Fibroblast of lung (primary cell): ENCODE measurements at regions not wholly inside any gene's neighbourhood (a gene's known extent, or its start where the extent isn't known, plus 50 kb on each side); places are given as distances from the start of the nearest gene placed in this dataset.

ENCODE experiments used
- DNase-seq, 2 donors: peaks; one replicate each; pipeline versions ENCODE4 v3.0.0 to v3.0.0-alpha.2; 2010; ENCODE audit warnings: low read depth in 2 of 2
- H2AFZ ChIP-seq: 2 replicates; pipeline ENCODE4 v1.5.1; 2012; ENCODE audit warnings: low read length, control low read depth, inconsistent platforms
- H3K27ac ChIP-seq: 2 replicates; pipeline ENCODE4 v1.5.1; 2011; ENCODE audit warnings: low read length, control low read depth; ENCODE audit not compliant: insufficient read depth
- H3K27me3 ChIP-seq: 2 replicates; pipeline ENCODE4 v1.5.1; 2011; ENCODE audit warnings: mild to moderate bottlenecking, low read length; ENCODE audit not compliant: control insufficient read depth, insufficient read depth
- H3K36me3 ChIP-seq: 2 replicates; pipeline ENCODE4 v1.5.1; 2011; ENCODE audit warnings: low read length; ENCODE audit not compliant: control insufficient read depth, insufficient read depth
- H3K4me1 ChIP-seq: 2 replicates; pipeline ENCODE4 v1.5.1; 2011; ENCODE audit warnings: low read length; ENCODE audit not compliant: control insufficient read depth, insufficient read depth; ENCODE audit errors: extremely low read depth
- H3K4me2 ChIP-seq: 2 replicates; pipeline ENCODE4 v1.5.1; 2011; ENCODE audit warnings: low read length, control low read depth; ENCODE audit not compliant: insufficient read depth; ENCODE audit errors: extremely low read depth
- H3K4me3 ChIP-seq, 4 experiments: fragments of 200-600 bp in 1 of 4; sonication (generic) in 1 of 4; replicated peaks in 1 of 4; 2 replicates each; pipeline ENCODE4 v1.5.1; 2011 to 2016; ENCODE audit warnings: low read length in 4 of 4, low read depth in 3 of 4, mild to moderate bottlenecking in 3 of 4, control low read depth in 2 of 4, inconsistent platforms in 1 of 4, mixed read lengths in 1 of 4; ENCODE audit not compliant: insufficient read depth in 1 of 4; ENCODE audit errors: control extremely low read depth in 1 of 4
- H3K79me2 ChIP-seq: 2 replicates; pipeline ENCODE4 v1.5.1; 2012; ENCODE audit warnings: mild to moderate bottlenecking, low read length, inconsistent platforms; ENCODE audit not compliant: control insufficient read depth, insufficient read depth
- H3K9ac ChIP-seq: 2 replicates; pipeline ENCODE4 v1.5.1; 2011; ENCODE audit warnings: mild to moderate bottlenecking, low read length, control low read depth; ENCODE audit not compliant: insufficient read depth
- H3K9me3 ChIP-seq: 2 replicates; pipeline ENCODE4 v1.5.1; 2012; ENCODE audit warnings: low read depth, low read length; ENCODE audit not compliant: control insufficient read depth, insufficient read depth
- H4K20me1 ChIP-seq: 2 replicates; pipeline ENCODE4 v1.5.1; 2011; ENCODE audit warnings: low read length; ENCODE audit not compliant: control insufficient read depth, insufficient read depth; ENCODE audit errors: extremely low read depth
- CTCF ChIP-seq, 2 donors: IDR thresholded peaks in 1 of 2; conservative IDR thresholded peaks in 1 of 2; 1 replicate in 1 of 2; 2 replicates in 1 of 2; pipeline ENCODE4 v1.5.1; 2011 to 2012; ENCODE audit warnings: low read length in 2 of 2, control low read depth in 1 of 2, inconsistent platforms in 1 of 2, low read depth in 1 of 2, mild to moderate bottlenecking in 1 of 2
- EZH2 ChIP-seq: IDR thresholded peaks from 2 replicates; pipeline ENCODE4 v1.5.1; 2012; ENCODE audit warnings: low read length, control low read depth, mild to moderate bottlenecking; ENCODE audit errors: missing control alignments

GRCh38 chr4:12122316-12122715 is 693.6 kb upstream of the HS3ST1 start:
- H2AFZ ChIP-seq = no peak overlapping the region
- H3K4me1 ChIP-seq = no peaks in the 10 kb centered on the region
- no peak for DNase-seq
- no peak overlapping the region for H3K27ac ChIP-seq
- TF ChIP-seq EZH2 = no peak
- no peak for TF ChIP-seq CTCF (conservative IDR thresholded peaks at IDR 0.05 in 1 of 2, IDR thresholded peaks at IDR 0.05 in 1 of 2; ENCODE audit: low read depth in 1 of 2, low read length in 2 of 2)
- H3K9ac ChIP-seq = no peak overlapping the region
- no peak overlapping the region for H3K4me3 ChIP-seq
- no peaks in the 10 kb centered on the region for H3K79me2 ChIP-seq
- no peaks in the 10 kb centered on the region for H4K20me1 ChIP-seq
- H3K36me3 ChIP-seq = no peaks in the 10 kb centered on the region
- H3K4me2 ChIP-seq = no peak overlapping the region
- no peaks in the 10 kb centered on the region for H3K9me3 ChIP-seq
- no peaks in the 10 kb centered on the region for H3K27me3 ChIP-seq

GRCh38 chr4:12120968-12121367 is 692.3 kb upstream of the HS3ST1 start:
- Histone ChIP-seq H3K27me3 (no peaks in the 10 kb centered on the region), H4K20me1 (no peaks in the 10 kb centered on the region), H2AFZ (no peak overlapping the region), H3K4me3 (no peak overlapping the region), H3K9ac (no peak overlapping the region), H3K9me3 (no peaks in the 10 kb centered on the region), H3K4me1 (no peaks in the 10 kb centered on the region), H3K27ac (no peak overlapping the region), H3K36me3 (no peaks in the 10 kb centered on the region), H3K79me2 (no peaks in the 10 kb centered on the region), H3K4me2 (no peak overlapping the region)
- no peak for DNase-seq
- TF ChIP-seq CTCF (conservative IDR thresholded peaks at IDR 0.05 in 1 of 2, IDR thresholded peaks at IDR 0.05 in 1 of 2; ENCODE audit: low read depth in 1 of 2, low read length in 2 of 2) (no peak), EZH2 (no peak)

GRCh38 chr4:12118651-12119213 is 690.0 kb upstream of the HS3ST1 start:
- no peak overlapping the region for H3K4me2 ChIP-seq
- H3K27ac ChIP-seq = no peak overlapping the region
- no peak overlapping the region for H3K9ac ChIP-seq
- no peaks in the 10 kb centered on the region for H4K20me1 ChIP-seq
- no peaks in the 10 kb centered on the region for H3K79me2 ChIP-seq
- no peaks in the 10 kb centered on the region for H3K4me1 ChIP-seq
- no peaks in the 10 kb centered on the region for H3K9me3 ChIP-seq
- no peaks in the 10 kb centered on the region for H3K27me3 ChIP-seq
- H2AFZ ChIP-seq = no peak overlapping the region
- no peak for TF ChIP-seq CTCF (conservative IDR thresholded peaks at IDR 0.05 in 1 of 2, IDR thresholded peaks at IDR 0.05 in 1 of 2; ENCODE audit: low read depth in 1 of 2, low read length in 2 of 2)
- TF ChIP-seq EZH2 = no peak
- H3K4me3 ChIP-seq = no peak overlapping the region
- DNase-seq = peak; percentile 0 to 53
- no peaks in the 10 kb centered on the region for H3K36me3 ChIP-seq
